MM.1S (cell line): ENCODE measurements at regions not wholly inside any gene's neighbourhood (a gene's known extent, or its start where the extent isn't known, plus 50 kb on each side); places are given as distances from the start of the nearest gene placed in this dataset.

ENCODE experiments used
- EZH2phosphoT487 ChIP-seq: fragments of 300-600 bp; sonication (generic); IDR thresholded peaks from 2 replicates; pipeline ENCODE4 v1.6.1; 2018; ENCODE audit warnings: antibody characterized with exemption, low read length
- TF ChIP-seq, protein P1 (sequence below): fragments of 300-600 bp; sonication (generic); IDR thresholded peaks from 2 replicates; pipeline ENCODE4 v1.5.1; 2016; ENCODE audit warnings: antibody characterized with exemption, low read length, mixed read lengths

DNA sequence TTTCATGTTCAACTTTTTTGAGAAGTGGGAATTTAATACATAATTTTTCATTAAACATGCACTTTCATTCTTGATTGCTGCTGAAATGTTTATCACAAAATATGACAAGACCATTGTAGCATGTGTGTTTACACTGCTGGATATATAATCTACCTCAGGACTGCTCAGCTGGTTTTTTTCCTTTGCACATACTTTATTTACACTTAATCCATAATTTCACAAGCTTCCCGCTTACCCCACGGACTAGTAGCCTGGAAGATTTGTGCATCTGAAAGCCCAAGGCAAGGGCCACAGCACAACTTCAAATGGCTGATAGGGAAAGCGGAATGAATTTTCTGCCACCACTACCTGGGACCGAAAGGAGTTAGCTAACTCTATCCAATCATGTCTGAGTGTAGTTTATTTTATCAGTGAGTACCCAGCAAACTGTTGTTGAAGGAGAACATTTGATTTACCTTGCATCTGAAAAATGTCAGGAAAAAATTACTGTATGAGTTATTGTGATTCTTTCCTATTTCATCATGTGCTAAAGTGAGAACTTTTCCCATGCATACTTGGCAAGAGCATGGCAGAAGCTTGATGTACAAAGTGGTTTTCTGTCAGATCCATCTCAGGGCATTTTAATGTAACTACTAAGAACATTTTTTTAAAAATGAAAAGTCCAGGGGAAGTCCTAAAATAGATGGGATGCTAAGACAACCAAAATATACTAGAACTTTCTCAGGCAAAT is 558.2 kb upstream of the USP24 start:
- TF ChIP-seq, protein P1, sequence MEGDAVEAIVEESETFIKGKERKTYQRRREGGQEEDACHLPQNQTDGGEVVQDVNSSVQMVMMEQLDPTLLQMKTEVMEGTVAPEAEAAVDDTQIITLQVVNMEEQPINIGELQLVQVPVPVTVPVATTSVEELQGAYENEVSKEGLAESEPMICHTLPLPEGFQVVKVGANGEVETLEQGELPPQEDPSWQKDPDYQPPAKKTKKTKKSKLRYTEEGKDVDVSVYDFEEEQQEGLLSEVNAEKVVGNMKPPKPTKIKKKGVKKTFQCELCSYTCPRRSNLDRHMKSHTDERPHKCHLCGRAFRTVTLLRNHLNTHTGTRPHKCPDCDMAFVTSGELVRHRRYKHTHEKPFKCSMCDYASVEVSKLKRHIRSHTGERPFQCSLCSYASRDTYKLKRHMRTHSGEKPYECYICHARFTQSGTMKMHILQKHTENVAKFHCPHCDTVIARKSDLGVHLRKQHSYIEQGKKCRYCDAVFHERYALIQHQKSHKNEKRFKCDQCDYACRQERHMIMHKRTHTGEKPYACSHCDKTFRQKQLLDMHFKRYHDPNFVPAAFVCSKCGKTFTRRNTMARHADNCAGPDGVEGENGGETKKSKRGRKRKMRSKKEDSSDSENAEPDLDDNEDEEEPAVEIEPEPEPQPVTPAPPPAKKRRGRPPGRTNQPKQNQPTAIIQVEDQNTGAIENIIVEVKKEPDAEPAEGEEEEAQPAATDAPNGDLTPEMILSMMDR: no peak
- no peak for TF ChIP-seq EZH2phosphoT487
